HEK293 (cell line): ENCODE measurements at regions not wholly inside any gene's neighbourhood (a gene's known extent, or its start where the extent isn't known, plus 50 kb on each side); places are given as distances from the start of the nearest gene placed in this dataset.

Experiments
- CTCF ChIA-PET: fragments of 350-600 bp; formaldehyde crosslinking; extraction: SDS; loops from one replicate; lab custom pipeline; 2021; ENCODE audit warnings: antibody characterized with exemption; lab: Yijun Ruan, JAX
- POLR2A ChIA-PET: fragments of 300-600 bp; formaldehyde crosslinking; extraction: SDS; loops from one replicate; lab custom pipeline; 2020; ENCODE audit warnings: antibody characterized with exemption, inconsistent platforms; lab: Yijun Ruan, JAX
- H3K27ac ChIP-seq: fragments of 200-500 bp; sonication (Bioruptor generic); 2 replicates; pipeline ENCODE4 v1.5.1; 2014; ENCODE audit warnings: low read depth, low read length, control low read depth, inconsistent platforms; ENCODE audit errors: extremely low read depth
- H3K36me3 ChIP-seq, 2 experiments: fragments of 200-500 bp in 1 of 2; sonication (Bioruptor generic) in 1 of 2; 1 replicate in 1 of 2; 2 replicates in 1 of 2; pipeline ENCODE4 v1.5.1; 2014 to 2017; ENCODE audit warnings: inconsistent platforms in 2 of 2, low read length in 2 of 2; ENCODE audit not compliant: control insufficient read depth in 2 of 2, insufficient read depth in 1 of 2
- H3K4me1 ChIP-seq: fragments of 200-500 bp; sonication (Bioruptor generic); 2 replicates; pipeline ENCODE4 v1.5.1; 2014; ENCODE audit warnings: mild to moderate bottlenecking, low read length, inconsistent platforms; ENCODE audit not compliant: control insufficient read depth, insufficient read depth
- H3K4me3 ChIP-seq: 2 replicates; pipeline ENCODE4 v1.5.1; 2011; ENCODE audit warnings: low read depth, mild to moderate bottlenecking, control low read depth, low read length, moderate library complexity
- H3K9me3 ChIP-seq: fragments of 200-500 bp; sonication (Bioruptor generic); 2 replicates; pipeline ENCODE4 v1.5.1; 2014; ENCODE audit warnings: low read depth, low read length, inconsistent platforms; ENCODE audit not compliant: control insufficient read depth, insufficient read depth
- GFI1B ChIP-seq: fragments of 450-650 bp; formaldehyde crosslinking; IDR thresholded peaks from 2 replicates; pipeline ENCODE4 v1.5.1; 2016; ENCODE audit warnings: missing biosample characterization, missing genetic modification characterization
- MYNN ChIP-seq: fragments of 450-650 bp; formaldehyde crosslinking; IDR thresholded peaks from 2 replicates; pipeline ENCODE4 v1.5.1; 2016; ENCODE audit warnings: missing biosample characterization, missing genetic modification characterization, borderline replicate concordance
- MZF1 ChIP-seq: fragments of 450-650 bp; formaldehyde crosslinking; IDR thresholded peaks from 2 replicates; pipeline ENCODE4 v1.5.1; 2017; ENCODE audit warnings: missing biosample characterization, missing genetic modification characterization, borderline replicate concordance
- SCRT2 ChIP-seq: fragments of 450-650 bp; formaldehyde crosslinking; IDR thresholded peaks from 2 replicates; pipeline ENCODE4 v1.5.1; 2016; ENCODE audit warnings: missing biosample characterization, missing genetic modification characterization
- ZBTB21 ChIP-seq: fragments of 450-650 bp; formaldehyde crosslinking; IDR thresholded peaks from 2 replicates; pipeline ENCODE4 v1.5.1; 2017; ENCODE audit warnings: missing biosample characterization, missing genetic modification characterization
- ZNF214 ChIP-seq: fragments of 450-650 bp; formaldehyde crosslinking; IDR thresholded peaks from 2 replicates; pipeline ENCODE4 v1.5.1; 2017; ENCODE audit warnings: missing biosample characterization, mild to moderate bottlenecking, missing genetic modification characterization, borderline replicate concordance
- ZNF221 ChIP-seq: fragments of 450-650 bp; formaldehyde crosslinking; IDR thresholded peaks from 2 replicates; pipeline ENCODE4 v1.5.1; 2017; ENCODE audit warnings: missing biosample characterization, missing genetic modification characterization, borderline replicate concordance
- ZNF23 ChIP-seq: fragments of 450-650 bp; formaldehyde crosslinking; IDR thresholded peaks from 2 replicates; pipeline ENCODE4 v1.5.1; 2016; ENCODE audit warnings: missing biosample characterization, missing genetic modification characterization, borderline replicate concordance
- ZNF239 ChIP-seq: fragments of 450-650 bp; formaldehyde crosslinking; IDR thresholded peaks from 2 replicates; pipeline ENCODE4 v1.5.1; 2016; ENCODE audit warnings: missing biosample characterization, missing genetic modification characterization
- ZNF521 ChIP-seq: fragments of 450-650 bp; formaldehyde crosslinking; IDR thresholded peaks from 2 replicates; pipeline ENCODE4 v1.5.1; 2017; ENCODE audit warnings: missing biosample characterization, mild to moderate bottlenecking, missing genetic modification characterization
- ZNF768 ChIP-seq: fragments of 450-650 bp; formaldehyde crosslinking; IDR thresholded peaks from 2 replicates; pipeline ENCODE4 v1.5.1; 2018; ENCODE audit warnings: missing biosample characterization, mild to moderate bottlenecking, missing genetic modification characterization
- ZSCAN23 ChIP-seq: fragments of 450-650 bp; formaldehyde crosslinking; IDR thresholded peaks from 2 replicates; pipeline ENCODE4 v1.5.1; 2016; ENCODE audit warnings: missing biosample characterization, missing genetic modification characterization
- TF ChIP-seq, protein P1 (sequence below): fragments of 450-650 bp; formaldehyde crosslinking; IDR thresholded peaks from 2 replicates; pipeline ENCODE4 v1.5.1; 2016; ENCODE audit warnings: missing biosample characterization, missing genetic modification characterization
- TF ChIP-seq, protein P2 (sequence below): fragments of 450-650 bp; formaldehyde crosslinking; IDR thresholded peaks from 2 replicates; pipeline ENCODE4 v1.5.1; 2016; ENCODE audit warnings: missing biosample characterization, missing genetic modification characterization
- TF ChIP-seq, protein P3 (sequence below): fragments of 450-650 bp; formaldehyde crosslinking; IDR thresholded peaks from 2 replicates; pipeline ENCODE4 v1.5.1; 2016; ENCODE audit warnings: missing biosample characterization, missing genetic modification characterization
- TF ChIP-seq, protein P4 (sequence below): fragments of 450-650 bp; formaldehyde crosslinking; IDR thresholded peaks from 2 replicates; pipeline ENCODE4 v1.5.1; 2016; ENCODE audit warnings: missing biosample characterization, missing genetic modification characterization, borderline replicate concordance
- TF ChIP-seq, protein P5 (sequence below): fragments of 450-650 bp; formaldehyde crosslinking; conservative IDR thresholded peaks from 2 replicates; pipeline ENCODE4 v1.5.1; 2016; ENCODE audit warnings: low read depth, missing biosample characterization, missing genetic modification characterization
- TF ChIP-seq, protein P6 (sequence below): fragments of 450-650 bp; formaldehyde crosslinking; IDR thresholded peaks from 2 replicates; pipeline ENCODE4 v1.5.0; 2017; ENCODE audit warnings: missing biosample characterization, missing genetic modification characterization, borderline replicate concordance

DNA sequence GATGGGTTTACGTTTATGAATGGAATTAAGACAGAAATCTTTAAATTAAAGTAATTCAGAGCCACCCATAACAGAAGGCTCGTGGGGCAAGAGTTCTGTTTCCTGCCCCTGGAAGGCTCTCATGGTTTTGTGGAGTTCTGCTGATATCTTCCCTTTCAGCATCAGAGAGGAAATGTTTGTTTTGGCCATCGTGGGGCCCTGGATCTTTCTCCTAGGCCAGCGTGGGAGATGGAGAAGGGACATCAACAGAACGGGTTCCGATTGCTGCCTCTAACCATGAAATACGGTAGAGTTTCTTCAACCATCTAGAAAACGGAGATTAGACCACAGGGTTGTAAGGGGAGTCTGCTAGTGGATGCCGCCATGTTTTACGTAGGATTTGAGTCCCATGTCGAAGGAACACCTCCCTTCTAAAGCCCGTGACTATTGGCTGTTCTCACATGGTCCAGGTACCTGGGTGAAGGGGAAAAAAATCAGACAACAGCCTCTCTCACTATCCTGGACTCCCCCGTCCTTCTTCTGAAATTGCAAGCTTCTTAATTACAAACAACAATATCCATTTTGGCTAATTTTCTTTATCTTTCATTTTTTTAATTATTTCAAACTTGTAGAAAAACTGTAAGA is 169.1 kb upstream of the CELF2 start:
- no peak overlapping the region for H3K27ac ChIP-seq
- no peak overlapping the region for H3K4me3 ChIP-seq
- H3K9me3 ChIP-seq: no peaks in the 10 kb centered on the region
- ChIA-PET POLR2A (no interaction called here), CTCF (interaction anchor here (0.6 to 1.3 kb wide), 3 partner anchors 8 to 57 kb away, joined by 3 to 4 read pairs (median 3); no protein-coding TSS in a partner anchor)
- no peaks in the 10 kb centered on the region for H3K36me3 ChIP-seq
- H3K4me1 ChIP-seq: no peaks in the 10 kb centered on the region
- no peak for TF ChIP-seq MYNN
- no peak for TF ChIP-seq ZNF214 (tag by site-specific recombination)
- TF ChIP-seq, protein P1, sequence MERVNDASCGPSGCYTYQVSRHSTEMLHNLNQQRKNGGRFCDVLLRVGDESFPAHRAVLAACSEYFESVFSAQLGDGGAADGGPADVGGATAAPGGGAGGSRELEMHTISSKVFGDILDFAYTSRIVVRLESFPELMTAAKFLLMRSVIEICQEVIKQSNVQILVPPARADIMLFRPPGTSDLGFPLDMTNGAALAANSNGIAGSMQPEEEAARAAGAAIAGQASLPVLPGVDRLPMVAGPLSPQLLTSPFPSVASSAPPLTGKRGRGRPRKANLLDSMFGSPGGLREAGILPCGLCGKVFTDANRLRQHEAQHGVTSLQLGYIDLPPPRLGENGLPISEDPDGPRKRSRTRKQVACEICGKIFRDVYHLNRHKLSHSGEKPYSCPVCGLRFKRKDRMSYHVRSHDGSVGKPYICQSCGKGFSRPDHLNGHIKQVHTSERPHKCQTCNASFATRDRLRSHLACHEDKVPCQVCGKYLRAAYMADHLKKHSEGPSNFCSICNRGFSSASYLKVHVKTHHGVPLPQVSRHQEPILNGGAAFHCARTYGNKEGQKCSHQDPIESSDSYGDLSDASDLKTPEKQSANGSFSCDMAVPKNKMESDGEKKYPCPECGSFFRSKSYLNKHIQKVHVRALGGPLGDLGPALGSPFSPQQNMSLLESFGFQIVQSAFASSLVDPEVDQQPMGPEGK: no peak
- TF ChIP-seq, protein P2, sequence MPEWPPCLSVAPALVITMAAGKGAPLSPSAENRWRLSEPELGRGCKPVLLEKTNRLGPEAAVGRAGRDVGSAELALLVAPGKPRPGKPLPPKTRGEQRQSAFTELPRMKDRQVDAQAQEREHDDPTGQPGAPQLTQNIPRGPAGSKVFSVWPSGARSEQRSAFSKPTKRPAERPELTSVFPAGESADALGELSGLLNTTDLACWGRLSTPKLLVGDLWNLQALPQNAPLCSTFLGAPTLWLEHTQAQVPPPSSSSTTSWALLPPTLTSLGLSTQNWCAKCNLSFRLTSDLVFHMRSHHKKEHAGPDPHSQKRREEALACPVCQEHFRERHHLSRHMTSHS (tag by site-specific recombination): no peak
- no peak for TF ChIP-seq ZNF221 (tag by site-specific recombination)
- TF ChIP-seq, protein P3, sequence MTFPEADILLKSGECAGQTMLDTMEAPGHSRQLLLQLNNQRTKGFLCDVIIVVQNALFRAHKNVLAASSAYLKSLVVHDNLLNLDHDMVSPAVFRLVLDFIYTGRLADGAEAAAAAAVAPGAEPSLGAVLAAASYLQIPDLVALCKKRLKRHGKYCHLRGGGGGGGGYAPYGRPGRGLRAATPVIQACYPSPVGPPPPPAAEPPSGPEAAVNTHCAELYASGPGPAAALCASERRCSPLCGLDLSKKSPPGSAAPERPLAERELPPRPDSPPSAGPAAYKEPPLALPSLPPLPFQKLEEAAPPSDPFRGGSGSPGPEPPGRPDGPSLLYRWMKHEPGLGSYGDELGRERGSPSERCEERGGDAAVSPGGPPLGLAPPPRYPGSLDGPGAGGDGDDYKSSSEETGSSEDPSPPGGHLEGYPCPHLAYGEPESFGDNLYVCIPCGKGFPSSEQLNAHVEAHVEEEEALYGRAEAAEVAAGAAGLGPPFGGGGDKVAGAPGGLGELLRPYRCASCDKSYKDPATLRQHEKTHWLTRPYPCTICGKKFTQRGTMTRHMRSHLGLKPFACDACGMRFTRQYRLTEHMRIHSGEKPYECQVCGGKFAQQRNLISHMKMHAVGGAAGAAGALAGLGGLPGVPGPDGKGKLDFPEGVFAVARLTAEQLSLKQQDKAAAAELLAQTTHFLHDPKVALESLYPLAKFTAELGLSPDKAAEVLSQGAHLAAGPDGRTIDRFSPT (tag by site-specific recombination): no peak
- no peak for TF ChIP-seq ZBTB21 (tag by site-specific recombination)
- TF ChIP-seq GFI1B (tag by site-specific recombination): no peak
- no peak for TF ChIP-seq ZNF23
- no peak for TF ChIP-seq ZNF521 (tag by site-specific recombination)
- no peak for TF ChIP-seq ZSCAN23 (tag by site-specific recombination)
- TF ChIP-seq, protein P4, sequence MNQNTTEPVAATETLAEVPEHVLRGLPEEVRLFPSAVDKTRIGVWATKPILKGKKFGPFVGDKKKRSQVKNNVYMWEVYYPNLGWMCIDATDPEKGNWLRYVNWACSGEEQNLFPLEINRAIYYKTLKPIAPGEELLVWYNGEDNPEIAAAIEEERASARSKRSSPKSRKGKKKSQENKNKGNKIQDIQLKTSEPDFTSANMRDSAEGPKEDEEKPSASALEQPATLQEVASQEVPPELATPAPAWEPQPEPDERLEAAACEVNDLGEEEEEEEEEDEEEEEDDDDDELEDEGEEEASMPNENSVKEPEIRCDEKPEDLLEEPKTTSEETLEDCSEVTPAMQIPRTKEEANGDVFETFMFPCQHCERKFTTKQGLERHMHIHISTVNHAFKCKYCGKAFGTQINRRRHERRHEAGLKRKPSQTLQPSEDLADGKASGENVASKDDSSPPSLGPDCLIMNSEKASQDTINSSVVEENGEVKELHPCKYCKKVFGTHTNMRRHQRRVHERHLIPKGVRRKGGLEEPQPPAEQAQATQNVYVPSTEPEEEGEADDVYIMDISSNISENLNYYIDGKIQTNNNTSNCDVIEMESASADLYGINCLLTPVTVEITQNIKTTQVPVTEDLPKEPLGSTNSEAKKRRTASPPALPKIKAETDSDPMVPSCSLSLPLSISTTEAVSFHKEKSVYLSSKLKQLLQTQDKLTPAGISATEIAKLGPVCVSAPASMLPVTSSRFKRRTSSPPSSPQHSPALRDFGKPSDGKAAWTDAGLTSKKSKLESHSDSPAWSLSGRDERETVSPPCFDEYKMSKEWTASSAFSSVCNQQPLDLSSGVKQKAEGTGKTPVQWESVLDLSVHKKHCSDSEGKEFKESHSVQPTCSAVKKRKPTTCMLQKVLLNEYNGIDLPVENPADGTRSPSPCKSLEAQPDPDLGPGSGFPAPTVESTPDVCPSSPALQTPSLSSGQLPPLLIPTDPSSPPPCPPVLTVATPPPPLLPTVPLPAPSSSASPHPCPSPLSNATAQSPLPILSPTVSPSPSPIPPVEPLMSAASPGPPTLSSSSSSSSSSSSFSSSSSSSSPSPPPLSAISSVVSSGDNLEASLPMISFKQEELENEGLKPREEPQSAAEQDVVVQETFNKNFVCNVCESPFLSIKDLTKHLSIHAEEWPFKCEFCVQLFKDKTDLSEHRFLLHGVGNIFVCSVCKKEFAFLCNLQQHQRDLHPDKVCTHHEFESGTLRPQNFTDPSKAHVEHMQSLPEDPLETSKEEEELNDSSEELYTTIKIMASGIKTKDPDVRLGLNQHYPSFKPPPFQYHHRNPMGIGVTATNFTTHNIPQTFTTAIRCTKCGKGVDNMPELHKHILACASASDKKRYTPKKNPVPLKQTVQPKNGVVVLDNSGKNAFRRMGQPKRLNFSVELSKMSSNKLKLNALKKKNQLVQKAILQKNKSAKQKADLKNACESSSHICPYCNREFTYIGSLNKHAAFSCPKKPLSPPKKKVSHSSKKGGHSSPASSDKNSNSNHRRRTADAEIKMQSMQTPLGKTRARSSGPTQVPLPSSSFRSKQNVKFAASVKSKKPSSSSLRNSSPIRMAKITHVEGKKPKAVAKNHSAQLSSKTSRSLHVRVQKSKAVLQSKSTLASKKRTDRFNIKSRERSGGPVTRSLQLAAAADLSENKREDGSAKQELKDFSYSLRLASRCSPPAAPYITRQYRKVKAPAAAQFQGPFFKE (tag by site-specific recombination): no peak
- no peak for TF ChIP-seq SCRT2 (tag by site-specific recombination)
- no peak for TF ChIP-seq ZNF239 (tag by site-specific recombination)
- TF ChIP-seq, protein P5, sequence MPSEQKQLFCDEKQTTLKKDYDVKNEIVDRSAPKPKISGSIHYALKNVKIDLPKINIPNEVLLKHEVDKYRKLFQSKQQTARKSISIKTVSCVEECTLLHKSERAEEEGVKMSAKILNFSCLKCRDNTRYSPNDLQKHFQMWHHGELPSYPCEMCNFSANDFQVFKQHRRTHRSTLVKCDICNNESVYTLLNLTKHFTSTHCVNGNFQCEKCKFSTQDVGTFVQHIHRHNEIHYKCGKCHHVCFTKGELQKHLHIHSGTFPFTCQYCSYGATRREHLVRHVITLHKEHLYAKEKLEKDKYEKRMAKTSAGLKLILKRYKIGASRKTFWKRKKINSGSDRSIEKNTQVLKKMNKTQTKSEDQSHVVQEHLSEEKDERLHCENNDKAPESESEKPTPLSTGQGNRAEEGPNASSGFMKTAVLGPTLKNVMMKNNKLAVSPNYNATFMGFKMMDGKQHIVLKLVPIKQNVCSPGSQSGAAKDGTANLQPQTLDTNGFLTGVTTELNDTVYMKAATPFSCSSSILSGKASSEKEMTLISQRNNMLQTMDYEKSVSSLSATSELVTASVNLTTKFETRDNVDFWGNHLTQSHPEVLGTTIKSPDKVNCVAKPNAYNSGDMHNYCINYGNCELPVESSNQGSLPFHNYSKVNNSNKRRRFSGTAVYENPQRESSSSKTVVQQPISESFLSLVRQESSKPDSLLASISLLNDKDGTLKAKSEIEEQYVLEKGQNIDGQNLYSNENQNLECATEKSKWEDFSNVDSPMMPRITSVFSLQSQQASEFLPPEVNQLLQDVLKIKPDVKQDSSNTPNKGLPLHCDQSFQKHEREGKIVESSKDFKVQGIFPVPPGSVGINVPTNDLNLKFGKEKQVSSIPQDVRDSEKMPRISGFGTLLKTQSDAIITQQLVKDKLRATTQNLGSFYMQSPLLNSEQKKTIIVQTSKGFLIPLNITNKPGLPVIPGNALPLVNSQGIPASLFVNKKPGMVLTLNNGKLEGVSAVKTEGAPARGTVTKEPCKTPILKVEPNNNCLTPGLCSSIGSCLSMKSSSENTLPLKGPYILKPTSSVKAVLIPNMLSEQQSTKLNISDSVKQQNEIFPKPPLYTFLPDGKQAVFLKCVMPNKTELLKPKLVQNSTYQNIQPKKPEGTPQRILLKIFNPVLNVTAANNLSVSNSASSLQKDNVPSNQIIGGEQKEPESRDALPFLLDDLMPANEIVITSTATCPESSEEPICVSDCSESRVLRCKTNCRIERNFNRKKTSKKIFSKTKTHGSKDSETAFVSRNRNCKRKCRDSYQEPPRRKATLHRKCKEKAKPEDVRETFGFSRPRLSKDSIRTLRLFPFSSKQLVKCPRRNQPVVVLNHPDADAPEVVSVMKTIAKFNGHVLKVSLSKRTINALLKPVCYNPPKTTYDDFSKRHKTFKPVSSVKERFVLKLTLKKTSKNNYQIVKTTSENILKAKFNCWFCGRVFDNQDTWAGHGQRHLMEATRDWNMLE: no peak
- TF ChIP-seq, protein P6, sequence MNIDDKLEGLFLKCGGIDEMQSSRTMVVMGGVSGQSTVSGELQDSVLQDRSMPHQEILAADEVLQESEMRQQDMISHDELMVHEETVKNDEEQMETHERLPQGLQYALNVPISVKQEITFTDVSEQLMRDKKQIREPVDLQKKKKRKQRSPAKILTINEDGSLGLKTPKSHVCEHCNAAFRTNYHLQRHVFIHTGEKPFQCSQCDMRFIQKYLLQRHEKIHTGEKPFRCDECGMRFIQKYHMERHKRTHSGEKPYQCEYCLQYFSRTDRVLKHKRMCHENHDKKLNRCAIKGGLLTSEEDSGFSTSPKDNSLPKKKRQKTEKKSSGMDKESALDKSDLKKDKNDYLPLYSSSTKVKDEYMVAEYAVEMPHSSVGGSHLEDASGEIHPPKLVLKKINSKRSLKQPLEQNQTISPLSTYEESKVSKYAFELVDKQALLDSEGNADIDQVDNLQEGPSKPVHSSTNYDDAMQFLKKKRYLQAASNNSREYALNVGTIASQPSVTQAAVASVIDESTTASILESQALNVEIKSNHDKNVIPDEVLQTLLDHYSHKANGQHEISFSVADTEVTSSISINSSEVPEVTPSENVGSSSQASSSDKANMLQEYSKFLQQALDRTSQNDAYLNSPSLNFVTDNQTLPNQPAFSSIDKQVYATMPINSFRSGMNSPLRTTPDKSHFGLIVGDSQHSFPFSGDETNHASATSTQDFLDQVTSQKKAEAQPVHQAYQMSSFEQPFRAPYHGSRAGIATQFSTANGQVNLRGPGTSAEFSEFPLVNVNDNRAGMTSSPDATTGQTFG (tag by site-specific recombination): no peak
- TF ChIP-seq MZF1: no peak
- TF ChIP-seq ZNF768 (tag by site-specific recombination): no peak
